HG03571 (cell line): ENCODE measurements at regions not wholly inside any gene's neighbourhood (a gene's known extent, or its start where the extent isn't known, plus 50 kb on each side); places are given as distances from the start of the nearest gene placed in this dataset.
"Not testable (repeated sequence)": the region's sequence is repeated elsewhere in the genome, so short reads cannot be mapped to it uniquely, and the experiment has no call there.

Experiments
- ATAC-seq: cut with Tn5 transposase; IDR thresholded peaks from one replicate; pipeline ENCODE4 v1.9.1; 2021; ENCODE audit not compliant: unreplicated experiment

DNA sequence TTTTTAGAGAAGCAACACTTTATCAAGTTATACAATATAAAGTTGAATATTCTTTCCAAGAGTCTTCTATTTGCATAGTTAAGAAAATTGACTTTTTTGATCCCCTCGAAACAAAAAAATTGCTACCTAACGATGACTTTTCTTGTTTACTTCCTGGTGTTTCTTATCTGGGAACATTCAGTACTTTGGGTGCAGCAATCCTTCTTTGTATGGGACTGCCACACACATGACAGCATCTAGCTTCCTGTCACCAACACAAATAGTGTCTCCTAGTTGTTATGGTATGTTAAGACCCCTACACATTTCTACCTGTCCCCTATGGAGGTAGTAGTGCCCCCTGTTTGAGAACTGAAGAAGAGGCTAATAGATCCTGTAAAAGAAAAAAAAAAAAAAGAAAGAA lies 841.7 kb upstream of the FAT3 start:
- ATAC-seq = no peak

DNA sequence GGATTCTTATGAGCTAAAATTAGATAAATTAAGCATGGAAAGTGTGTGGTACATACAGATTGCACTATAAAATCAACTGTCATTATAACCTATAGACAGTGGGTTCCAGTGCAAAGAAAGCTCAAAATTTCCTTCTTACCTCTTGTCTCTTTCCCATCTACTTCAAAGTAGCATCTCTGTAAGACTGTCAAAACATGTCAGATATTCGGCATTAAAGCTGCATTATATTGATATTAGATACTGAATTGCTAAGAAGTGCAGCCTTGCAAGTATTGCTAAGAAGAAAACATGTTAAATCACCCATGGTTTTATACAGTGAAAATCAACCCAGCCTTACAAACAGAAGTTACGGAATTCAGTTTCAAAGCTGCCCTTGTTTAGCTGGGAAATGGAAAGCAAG lies 849.8 kb upstream of the FAT3 start:
- no peak for ATAC-seq

DNA sequence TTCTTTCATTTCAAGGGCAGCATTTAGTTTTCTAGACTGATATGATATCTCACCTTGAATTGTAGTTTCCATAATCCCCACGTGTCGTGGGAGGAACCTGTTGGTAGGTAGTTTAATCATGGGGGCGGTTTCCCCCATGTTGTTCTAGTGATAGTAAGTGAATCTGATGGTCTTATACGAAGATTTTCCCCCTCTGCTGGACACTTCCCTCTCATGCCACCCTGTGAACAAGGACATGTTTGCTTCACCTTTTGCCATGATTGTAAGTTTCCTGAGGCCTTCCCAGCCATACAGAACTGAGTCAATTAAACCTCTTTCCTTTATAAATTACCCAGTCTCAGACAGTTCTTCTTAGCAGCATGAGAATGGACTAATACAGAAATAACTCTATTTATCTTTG lies 851.1 kb upstream of the FAT3 start:
- no peak for ATAC-seq

DNA sequence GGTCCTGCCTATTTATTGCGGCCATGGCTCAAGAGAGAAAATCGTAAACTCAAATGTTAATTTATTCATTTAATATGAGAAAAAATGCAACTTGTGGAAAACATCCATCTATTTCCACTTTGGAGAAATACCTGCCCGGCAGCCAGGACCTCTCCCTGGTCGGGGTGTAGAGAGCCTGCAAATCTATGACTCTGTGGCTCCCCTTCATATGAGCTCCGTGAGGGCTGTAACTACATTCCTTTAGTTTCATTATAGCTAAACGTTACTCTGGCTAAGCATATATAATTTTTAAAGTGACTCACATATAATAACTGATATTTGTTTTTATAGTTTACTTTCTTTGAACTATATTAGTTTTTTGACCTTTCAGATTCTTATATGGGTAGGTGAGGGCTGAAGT lies 857.8 kb upstream of the FAT3 start:
- ATAC-seq = no peak

DNA sequence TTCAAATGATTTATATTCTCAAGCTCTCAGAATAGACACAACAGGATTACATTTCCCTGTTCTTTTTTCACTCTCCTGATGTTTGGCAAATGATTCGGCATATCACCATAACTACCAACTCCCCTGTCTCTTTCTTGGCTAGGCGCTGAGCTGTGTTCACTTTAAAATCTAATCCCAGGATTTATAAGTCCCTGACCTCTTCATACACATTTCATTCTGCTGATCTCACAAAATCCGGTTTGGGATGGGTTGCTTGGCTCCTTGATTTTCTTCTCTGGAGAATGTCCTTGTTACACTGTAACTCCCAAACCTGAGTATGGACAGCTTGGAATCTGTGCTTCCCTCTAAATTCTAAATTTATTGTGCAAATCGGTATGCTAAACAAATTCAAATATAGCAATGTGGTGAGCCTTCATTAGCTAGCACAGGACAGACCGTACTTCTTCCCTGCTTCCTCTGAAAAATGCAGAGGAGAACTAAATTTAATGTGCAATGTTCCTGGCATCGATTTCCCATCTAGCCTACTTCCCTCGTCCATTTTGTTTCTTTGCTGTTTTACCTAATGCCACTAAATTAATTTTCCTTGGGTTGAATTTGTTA lies 858.5 kb upstream of the FAT3 start:
- no peak for ATAC-seq

DNA sequence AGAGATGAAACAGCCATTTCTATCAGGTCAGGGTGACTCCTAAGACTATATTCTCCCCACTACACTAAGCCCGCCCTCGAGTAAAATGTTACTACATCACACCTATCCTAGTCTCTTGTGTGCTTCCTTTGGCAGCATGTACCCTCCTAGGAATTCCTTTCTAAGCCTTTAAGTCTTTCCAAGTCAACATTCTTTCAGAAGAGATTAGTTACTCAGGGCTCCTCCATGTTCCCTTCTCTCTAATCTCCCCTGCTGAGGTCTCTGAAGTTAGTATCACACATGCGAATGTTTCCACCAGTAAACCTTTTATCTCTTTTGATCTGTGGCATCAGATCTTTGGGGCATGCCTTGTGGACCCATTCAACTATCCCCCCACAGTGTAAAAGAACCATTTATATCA lies 873.7 kb upstream of the FAT3 start:
- ATAC-seq = no peak

DNA sequence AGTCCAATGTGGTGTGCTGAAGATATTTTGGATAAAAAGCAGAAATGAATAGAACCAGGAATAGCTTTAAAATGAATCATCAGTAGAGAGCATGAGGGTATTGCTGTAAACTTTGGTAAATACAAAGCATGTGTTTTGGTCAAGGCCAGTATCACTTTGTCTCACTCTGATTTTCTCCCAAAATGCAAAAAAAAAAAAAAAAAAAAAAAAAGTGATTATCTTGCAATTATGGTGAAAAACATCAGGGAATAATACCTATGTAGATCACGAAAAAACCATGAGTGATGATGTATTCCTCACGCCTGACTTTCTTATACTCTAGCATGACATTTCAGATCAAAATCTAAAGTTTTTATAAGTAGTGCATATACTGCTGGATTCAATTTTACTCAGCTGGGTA lies 897.9 kb upstream of the FAT3 start:
- no peak for ATAC-seq

DNA sequence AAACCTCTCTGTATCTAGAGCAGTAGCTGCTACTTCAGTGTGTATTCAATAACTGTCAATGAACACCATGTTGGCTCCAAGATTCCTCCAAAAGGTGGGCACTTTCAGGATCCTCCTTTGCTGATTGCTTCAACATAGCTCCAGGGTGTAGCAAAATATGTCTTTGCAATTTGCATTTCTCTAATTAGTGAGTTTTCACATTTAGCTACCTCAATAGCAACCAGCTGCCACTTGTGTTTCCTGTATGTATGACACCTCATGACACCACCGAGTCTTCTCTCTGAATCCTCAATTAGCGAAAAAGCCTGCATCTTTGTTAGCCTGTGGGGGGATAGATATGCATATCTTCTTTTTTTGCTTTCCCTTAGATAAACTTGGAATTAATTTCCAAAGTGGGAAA lies 898.3 kb upstream of the FAT3 start:
- no peak for ATAC-seq

DNA sequence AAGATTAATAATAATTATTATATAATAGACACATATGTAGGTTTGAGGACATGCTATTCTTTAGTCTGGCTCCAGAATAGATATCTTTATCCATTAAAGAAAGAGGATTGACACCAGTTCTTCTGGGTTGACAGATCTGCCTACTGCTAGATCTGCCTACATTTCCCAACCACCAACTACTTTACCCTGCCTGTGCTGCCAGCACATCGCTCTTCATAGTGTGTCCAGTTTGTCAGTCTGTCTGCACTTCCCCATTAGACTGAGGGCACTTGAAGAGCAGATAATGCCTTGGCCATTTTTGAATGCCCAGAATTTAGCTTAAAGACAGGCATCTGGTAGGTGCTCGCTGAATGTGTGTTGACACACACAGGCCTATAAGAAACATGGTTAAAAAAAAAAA lies 910.1 kb upstream of the FAT3 start:
- no peak for ATAC-seq

DNA sequence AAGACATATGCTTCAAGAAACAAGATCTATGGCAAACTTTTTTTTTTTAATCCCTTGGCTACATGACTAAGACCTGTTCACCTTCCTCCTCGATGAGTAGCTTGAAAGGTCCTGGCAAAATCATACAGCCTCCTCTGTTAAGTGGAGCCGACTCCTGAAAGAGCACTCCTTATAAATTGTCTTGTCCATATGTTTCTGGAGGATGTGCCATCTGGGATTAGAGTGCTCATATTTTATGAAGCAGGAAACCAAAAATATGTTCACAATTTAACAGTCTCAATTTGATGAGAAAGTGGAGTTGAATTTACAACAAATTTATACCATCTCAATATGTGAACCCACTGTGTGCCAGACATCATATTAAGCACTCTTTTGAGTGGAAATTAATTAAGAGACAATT lies 912.1 kb upstream of the FAT3 start:
- ATAC-seq = no peak

DNA sequence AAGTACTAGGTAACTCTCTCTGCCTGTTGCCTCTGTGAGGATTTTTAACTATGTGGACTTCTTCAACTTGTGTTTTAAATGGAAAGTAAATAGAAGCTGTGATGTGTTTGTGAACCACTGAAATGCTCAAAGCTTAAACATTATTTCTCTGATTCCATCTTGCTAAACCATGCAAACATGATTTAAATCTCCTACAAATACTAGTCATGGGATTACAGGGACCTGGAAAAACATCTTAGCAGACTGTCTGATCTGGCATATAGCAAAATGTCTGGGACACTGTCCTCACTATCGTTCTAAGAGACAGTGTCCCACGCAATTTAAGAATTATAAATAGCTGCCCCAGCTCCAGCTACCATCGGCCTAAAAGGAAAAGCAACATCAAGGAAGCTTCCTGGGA lies 914.5 kb upstream of the FAT3 start:
- no peak for ATAC-seq

DNA sequence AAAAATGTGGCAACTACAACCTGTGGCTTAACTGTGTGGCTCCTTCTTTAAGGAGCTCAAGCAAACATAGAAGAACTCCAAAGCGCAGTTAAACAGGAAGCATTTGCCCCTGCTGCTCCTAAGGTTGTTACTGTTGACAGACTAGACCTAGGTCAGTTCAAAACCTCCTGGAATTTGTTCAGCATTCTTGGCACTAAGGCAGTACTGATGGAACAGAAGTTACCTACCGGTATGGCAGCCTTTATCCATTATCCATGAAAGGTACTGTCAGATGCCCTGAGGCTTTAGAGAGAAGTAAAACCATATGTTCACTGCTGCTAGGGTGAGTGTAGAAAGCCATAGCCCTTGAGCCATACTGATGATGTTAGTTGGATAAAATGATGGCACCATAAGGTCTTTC lies 916.5 kb upstream of the FAT3 start:
- no peak for ATAC-seq

DNA sequence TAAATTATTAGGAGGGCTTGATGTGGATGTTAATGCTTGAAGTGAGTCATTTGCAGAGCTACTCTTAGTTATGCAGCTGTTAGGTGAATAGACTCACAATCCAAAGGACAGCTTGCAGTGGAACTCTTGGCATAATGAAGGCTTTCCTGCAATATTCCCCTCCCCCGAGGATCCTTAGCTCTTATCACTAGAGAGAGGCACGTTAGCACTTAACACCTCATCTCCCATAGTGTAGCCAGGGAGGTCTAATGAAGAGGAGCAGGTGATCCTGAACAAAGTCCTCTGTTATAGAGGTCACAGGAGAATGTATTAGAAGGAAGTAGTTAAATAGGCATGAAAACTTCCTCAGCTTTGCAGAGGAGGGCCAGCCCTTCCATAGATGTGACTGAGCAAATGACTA lies 919.2 kb upstream of the FAT3 start:
- ATAC-seq = no peak

DNA sequence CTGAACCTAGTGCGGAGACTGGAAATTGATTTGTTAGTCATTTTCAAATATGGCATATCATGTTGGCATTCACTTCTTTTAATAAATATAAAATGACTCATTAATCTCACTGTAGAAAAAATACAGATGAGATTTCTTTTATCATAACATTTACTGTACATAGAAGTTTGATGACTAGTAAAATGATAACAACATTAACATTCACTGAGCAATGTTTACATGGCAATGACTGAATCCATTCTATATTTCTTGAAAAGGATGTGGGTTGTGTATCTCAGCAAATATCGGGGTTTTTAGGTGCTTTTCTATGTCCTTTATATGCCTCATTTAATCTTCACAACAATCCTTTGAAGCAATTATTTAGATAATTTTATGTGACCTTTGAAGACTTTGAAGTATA lies 920.9 kb upstream of the FAT3 start:
- ATAC-seq = no peak

DNA sequence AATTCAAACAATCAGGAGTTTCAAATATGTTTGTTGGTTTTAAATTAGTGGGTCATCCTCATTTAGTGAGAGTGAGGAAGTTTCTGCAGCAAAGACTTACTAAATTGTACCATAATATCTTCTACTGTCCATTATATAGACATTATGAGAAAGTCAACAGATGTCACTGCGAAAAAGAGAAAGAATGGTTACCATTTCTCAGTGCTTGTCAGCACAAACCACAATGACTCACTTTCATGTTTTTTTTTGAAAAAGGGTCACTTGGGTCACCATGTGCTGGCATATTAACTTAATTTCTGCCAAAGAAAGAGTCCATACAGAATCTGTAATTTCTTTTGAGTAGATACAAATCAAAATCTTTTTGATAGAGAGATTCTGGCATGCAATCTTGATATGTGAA lies 924.6 kb upstream of the FAT3 start:
- no peak for ATAC-seq

DNA sequence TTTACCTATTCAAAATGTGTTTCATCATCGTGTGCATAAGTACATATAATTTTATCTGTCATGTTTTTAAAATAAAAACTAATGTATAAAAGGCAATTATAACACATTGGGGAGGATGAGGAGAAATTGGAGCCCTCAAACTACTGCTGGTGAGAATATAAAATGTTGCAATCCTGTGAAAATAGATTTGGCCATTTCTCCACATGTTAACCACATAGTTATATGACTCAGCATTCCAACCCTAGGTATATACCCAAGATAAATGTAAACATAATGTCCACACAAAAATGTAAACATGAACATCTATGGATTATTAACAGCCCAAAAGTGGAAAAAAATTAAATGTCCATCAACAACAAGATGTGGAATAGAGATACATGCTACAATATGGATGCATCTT lies 928.0 kb upstream of the FAT3 start:
- no peak for ATAC-seq

DNA sequence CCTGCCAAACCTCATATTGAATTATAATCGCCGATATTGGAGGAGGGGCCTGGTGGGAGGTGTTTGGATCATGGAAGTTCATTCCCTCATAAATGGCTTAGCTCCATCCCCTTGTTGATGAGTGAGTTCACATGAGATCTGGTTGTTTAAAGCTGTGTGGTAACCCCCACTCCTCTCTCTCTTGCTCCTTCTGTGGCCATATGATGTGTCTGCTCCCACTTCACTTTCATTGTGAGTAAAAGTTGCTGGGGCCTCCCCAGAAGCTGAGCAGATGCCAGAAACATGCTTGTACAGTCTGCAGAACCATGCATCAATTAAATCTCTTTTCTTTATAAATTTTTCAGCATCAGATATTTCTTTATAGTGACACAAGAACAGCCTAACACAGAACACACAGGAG lies 929.0 kb upstream of the FAT3 start:
- no peak for ATAC-seq

DNA sequence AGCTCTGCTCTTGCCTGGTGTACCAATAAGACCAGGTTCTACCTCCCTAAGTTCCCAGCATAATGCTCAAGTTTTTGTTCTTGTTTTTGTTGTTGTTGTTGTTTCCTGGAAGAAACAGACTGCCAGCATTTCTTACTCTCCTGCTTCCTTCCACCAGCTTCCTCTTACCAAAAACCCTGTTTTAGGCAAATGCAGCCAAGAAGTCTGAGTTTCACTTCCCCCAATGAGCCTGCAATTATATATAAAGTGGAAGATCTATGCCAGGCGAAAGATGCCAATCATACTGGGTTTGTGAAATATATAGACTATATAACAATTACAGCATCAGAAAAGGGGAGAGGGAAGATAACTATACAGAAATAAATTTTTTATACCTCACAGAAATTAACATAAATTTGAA lies 931.5 kb upstream of the FAT3 start:
- ATAC-seq = no peak

DNA sequence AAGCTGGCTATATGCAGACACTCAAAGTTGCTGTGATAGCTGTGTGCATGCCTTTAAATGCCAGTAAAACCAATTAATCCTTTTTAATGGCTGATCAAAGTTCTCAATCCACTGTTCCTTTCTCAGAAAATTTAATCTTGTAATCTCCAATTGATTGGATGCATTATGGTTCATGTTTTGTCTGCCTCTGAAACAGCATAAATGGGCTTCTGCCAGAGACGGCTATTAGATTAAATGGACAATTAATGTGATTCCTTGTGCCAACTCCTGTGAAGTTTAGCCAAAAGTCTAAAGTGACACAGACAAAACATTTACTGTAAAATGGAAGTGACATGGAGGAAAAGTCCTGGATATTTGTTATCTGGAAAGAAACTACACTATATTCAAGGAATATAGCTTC lies 952.5 kb upstream of the FAT3 start:
- ATAC-seq = no peak

DNA sequence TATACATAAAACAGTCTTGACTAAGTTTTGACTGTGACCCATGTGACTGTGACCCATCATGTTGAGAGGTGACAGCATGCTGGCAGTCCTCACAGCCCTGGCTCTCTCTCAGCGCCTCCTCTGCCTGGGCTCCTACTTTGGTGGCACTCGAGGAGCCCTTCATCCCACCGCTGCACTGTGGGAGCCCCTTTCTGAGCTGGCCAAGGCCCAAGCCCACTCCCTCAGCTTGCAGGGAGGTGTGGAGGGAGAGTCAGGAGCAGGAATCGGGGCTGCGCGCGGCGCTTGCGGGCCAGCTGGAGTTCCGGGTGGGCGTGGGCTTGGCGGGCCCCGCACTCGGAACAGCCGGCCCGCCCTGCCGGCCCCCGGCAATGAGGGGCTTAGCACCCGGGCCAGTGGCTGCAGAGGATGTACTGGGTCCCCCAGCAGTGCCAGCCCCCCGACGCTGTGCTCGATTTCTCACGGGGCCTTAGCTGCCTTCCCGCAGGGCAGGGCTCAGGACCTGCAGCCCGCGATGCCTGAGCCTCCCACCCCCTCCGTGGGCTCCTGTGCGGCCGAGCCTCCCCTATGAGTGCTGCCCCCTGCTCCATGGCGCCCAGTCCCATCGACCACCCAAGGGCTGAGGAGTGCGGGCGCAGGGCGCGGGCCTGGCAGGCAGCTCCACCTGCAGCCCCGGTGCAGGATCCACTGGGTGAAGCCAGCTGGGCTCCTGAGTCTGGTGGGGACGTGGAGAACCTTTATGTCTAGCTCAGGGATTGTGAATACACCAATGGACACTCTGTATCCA lies 955.9 kb upstream of the FAT3 start:
- not testable (repeated sequence) for ATAC-seq

DNA sequence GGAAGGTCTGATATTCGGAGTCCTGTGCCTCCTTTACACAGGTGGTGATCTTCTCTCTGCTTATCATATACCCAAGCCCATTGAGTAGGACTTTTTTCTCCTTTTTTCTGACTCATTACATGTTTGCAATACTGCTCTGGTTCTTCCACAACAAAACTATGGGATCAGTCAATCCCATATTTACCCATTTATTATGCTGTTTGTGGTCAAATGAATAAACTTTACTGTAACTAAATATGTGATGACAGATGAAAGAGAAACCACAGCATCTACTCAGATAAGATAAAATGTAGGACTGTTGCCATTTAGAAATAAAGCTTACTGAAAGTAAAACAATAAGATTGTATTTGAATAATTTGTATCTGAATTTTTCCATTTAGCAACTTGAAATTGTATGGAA lies 958.7 kb upstream of the FAT3 start:
- no peak for ATAC-seq

DNA sequence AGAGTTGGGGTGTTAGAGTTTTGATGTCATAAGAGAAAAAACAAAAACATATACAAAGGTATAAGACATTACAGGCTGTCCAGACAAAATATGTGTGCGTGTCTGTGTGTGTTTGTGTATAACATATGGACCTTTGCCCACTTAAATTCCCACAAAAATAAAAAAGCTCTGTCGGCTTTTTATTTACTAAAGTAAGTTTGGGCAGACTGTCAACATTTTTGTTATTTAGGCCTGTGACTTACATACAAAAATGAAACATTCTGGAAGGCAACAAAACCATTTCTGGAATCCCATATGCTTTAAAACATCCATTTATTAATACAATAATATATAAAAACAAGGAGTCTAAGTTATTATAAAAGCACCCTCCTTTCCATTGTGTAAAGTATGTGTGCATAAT lies 960.1 kb upstream of the FAT3 start:
- ATAC-seq = no peak
